HG02571 (cell line): ENCODE measurements at regions not wholly inside any gene's neighbourhood (a gene's known extent, or its start where the extent isn't known, plus 50 kb on each side); places are given as distances from the start of the nearest gene placed in this dataset.

Source experiments
- ATAC-seq: cut with Tn5 transposase; IDR thresholded peaks from one replicate; pipeline ENCODE4 v1.9.1; 2021; ENCODE audit warnings: mild to moderate bottlenecking, moderate library complexity; ENCODE audit not compliant: unreplicated experiment

GRCh38 chr5:68953875-68954617 lies 139.8 kb upstream of the SLC30A5 start:
- no peak for ATAC-seq

GRCh38 chr5:68954618-68954910 lies 139.2 kb upstream of the SLC30A5 start:
- ATAC-seq, result no peak

GRCh38 chr5:68957591-68957990 lies 136.2 kb upstream of the SLC30A5 start:
- no peak for ATAC-seq

GRCh38 chr5:68958428-68958827 lies 135.4 kb upstream of the SLC30A5 start:
- no peak for ATAC-seq

GRCh38 chr5:68960456-68960855 lies 133.4 kb upstream of the SLC30A5 start:
- no peak for ATAC-seq

GRCh38 chr5:68960961-68961360 lies 132.9 kb upstream of the SLC30A5 start:
- ATAC-seq, result no peak

GRCh38 chr5:68961762-68962161 lies 132.1 kb upstream of the SLC30A5 start:
- no peak for ATAC-seq

GRCh38 chr5:68962757-68963484 lies 130.9 kb upstream of the SLC30A5 start:
- ATAC-seq, result no peak

GRCh38 chr5:68964679-68965078 lies 129.1 kb upstream of the SLC30A5 start:
- no peak for ATAC-seq

- ATAC-seq, result no peak
Observed at GRCh38 chr5:68965926-68966325, 127.9 kb upstream of the SLC30A5 start.

GRCh38 chr5:68966596-68966995 lies 127.2 kb upstream of the SLC30A5 start:
- ATAC-seq, result no peak

GRCh38 chr5:68968429-68968828 lies 125.4 kb upstream of the SLC30A5 start:
- no peak for ATAC-seq

GRCh38 chr5:68970617-68971016 lies 123.2 kb upstream of the SLC30A5 start:
- no peak for ATAC-seq

GRCh38 chr5:68973696-68974095 lies 120.1 kb upstream of the SLC30A5 start:
- no peak for ATAC-seq

- no peak for ATAC-seq
Observed at GRCh38 chr5:68983043-68983442, 110.8 kb upstream of the SLC30A5 start.

- no peak for ATAC-seq
Observed at GRCh38 chr5:68983959-68984358, 109.9 kb upstream of the SLC30A5 start.

GRCh38 chr5:68991279-68992084 lies 102.3 kb upstream of the SLC30A5 start:
- ATAC-seq, result no peak

GRCh38 chr5:68994645-68995044 lies 99.2 kb upstream of the SLC30A5 start:
- peak; percentile 63 for ATAC-seq

GRCh38 chr5:68995845-68996545 lies 97.8 kb upstream of the SLC30A5 start:
- no peak for ATAC-seq

GRCh38 chr5:68999181-68999580 lies 94.6 kb upstream of the SLC30A5 start:
- no peak for ATAC-seq

- ATAC-seq, result no peak
Observed at GRCh38 chr5:69000216-69000919, 93.4 kb upstream of the SLC30A5 start.
